ENCODE measurements at regions not wholly inside any gene's neighbourhood (a gene's known extent, or its start where the extent isn't known, plus 50 kb on each side); places are given as distances from the start of the nearest gene placed in this dataset.

DNA sequence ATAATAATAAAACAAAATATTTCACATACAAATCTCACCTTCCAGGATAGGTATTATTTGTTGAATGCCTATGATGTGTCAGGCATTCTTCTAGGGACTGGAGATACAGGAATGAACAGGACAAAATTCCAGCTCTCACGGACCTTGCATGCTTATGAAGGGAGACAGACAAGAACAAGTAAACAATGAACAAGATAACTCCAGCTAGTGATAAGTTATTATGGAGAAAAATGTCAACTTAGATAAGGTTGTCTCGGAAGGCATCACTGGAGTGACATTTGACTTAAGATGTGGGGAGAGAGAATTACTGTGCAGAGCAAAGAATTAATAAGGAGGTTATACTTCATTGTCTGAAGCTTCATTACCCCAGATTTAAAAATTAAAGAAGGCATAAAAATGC, 836.7 kb downstream of the SOCS6 start:
- no peak for DNase-seq
- TF ChIP-seq, protein P1, sequence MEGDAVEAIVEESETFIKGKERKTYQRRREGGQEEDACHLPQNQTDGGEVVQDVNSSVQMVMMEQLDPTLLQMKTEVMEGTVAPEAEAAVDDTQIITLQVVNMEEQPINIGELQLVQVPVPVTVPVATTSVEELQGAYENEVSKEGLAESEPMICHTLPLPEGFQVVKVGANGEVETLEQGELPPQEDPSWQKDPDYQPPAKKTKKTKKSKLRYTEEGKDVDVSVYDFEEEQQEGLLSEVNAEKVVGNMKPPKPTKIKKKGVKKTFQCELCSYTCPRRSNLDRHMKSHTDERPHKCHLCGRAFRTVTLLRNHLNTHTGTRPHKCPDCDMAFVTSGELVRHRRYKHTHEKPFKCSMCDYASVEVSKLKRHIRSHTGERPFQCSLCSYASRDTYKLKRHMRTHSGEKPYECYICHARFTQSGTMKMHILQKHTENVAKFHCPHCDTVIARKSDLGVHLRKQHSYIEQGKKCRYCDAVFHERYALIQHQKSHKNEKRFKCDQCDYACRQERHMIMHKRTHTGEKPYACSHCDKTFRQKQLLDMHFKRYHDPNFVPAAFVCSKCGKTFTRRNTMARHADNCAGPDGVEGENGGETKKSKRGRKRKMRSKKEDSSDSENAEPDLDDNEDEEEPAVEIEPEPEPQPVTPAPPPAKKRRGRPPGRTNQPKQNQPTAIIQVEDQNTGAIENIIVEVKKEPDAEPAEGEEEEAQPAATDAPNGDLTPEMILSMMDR (IDR thresholded peaks at IDR 0.05), result no peak
- no peaks in the 10 kb centered on the region; the same call in 1 of the 2 replicates for H3K27me3 Mint-ChIP-seq (ENCODE audit: insufficient read depth)

DNA sequence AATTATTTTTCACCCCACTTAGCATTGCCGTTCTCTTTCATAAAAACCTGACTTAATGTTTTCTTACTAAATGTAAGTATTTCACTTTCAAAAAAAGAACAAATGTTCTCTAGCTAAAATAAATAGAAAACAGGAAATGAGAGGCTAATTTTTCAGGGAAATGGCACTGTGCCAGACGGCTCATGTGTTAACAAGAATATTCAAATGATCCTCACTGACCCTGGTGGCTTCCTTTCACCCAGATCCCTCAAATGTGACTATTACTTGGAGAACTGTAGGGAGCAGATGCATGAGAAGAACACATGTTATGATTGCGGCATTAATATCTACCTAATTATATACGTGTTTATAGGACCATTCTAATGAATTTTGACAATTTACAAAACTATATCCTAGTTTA, 827.7 kb downstream of the SOCS6 start:
- H3K27ac Mint-ChIP-seq, result no peak overlapping the region
- no peak overlapping the region for H3K4me3 Mint-ChIP-seq
- H3K4me1 Mint-ChIP-seq (ENCODE audit: low read depth), result no peaks in the 10 kb centered on the region
- TF ChIP-seq, protein P1 (IDR thresholded peaks at IDR 0.05), result no peak
- peaks cover 36% of the 10 kb centered on the region for H3K9me3 Mint-ChIP-seq
- no peaks in the 10 kb centered on the region for H3K36me3 Mint-ChIP-seq (ENCODE audit: low read depth)
- no peak for DNase-seq
- H3K27me3 Mint-ChIP-seq (ENCODE audit: insufficient read depth), result no peaks in the 10 kb centered on the region

More for the DNA sequence above, 836.7 kb downstream of the SOCS6 start:
- peaks cover 34% of the 10 kb centered on the region for H3K9me3 Mint-ChIP-seq
- H3K27ac Mint-ChIP-seq, result no peak overlapping the region
- no peaks in the 10 kb centered on the region for H3K4me1 Mint-ChIP-seq (ENCODE audit: low read depth)
- 0 out of 2 replicates have a peak, but pooled peaks cover 5% of the 10 kb centered on the region for H3K36me3 Mint-ChIP-seq (ENCODE audit: low read depth)
- no peak overlapping the region for H3K4me3 Mint-ChIP-seq

DNA sequence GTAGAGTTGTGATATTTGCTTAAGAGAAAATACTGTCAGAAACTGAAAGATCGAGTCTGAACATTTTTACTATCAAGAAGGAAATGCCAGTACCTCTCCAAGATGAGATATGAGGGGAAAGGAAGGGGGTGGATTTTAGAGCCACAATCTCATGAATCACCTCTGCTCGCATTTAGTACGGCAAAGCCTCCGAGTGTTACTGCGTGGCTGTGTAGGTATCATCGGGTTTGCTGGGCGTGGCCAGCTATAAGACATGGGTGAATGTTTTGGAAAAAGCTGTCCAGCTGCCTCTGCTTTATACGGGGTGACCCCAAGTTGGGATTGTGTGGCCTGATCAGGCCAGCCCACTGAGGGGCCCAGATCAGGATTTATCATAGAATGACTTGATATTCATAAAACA, 826.4 kb downstream of the SOCS6 start:
- no peak for DNase-seq
- Mint-ChIP-seq H3K4me1 (ENCODE audit: low read depth) (no peaks in the 10 kb centered on the region), H3K9me3 (peaks cover 40% of the 10 kb centered on the region), H3K27ac (no peak overlapping the region), H3K27me3 (ENCODE audit: insufficient read depth) (no peaks in the 10 kb centered on the region), H3K4me3 (no peak overlapping the region), H3K36me3 (ENCODE audit: low read depth) (no peaks in the 10 kb centered on the region)
- TF ChIP-seq, protein P1 (IDR thresholded peaks at IDR 0.05), result no peak

DNA sequence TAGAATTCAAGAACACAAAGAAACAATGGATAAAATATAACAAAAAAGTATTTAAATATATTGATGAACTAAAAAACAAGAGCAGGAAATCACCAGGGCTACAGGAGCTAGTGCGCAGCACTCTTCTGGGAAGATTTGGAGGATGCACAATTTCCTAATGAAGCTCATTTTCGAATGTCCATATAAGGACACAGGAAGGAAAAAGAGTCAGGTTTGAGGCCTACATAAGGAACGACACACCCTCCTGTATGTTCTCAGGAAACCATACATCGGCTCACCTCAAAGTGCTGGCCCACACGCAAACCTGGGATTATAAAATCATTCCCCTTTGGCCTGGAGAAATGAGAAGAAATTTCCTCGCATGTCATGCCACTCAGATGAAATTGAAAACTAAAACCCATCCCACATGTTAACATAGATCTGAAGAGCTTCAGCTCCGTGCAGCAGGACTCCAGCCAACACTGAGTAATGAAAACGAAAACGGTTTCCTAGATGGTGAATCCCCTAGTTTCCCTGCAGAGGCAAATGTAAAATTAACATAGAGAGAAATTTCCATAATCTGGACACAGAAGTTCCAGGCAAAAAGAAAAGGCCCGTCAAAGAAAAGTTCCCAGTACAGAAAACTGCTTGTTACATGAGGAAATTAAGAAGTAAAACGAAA, 825.8 kb downstream of the SOCS6 start:
- Mint-ChIP-seq H3K36me3 (ENCODE audit: low read depth) (no peaks in the 10 kb centered on the region), H3K27ac (no peak overlapping the region), H3K4me1 (ENCODE audit: low read depth) (no peaks in the 10 kb centered on the region), H3K4me3 (no peak overlapping the region), H3K9me3 (peaks cover 42% of the 10 kb centered on the region), H3K27me3 (ENCODE audit: insufficient read depth) (no peaks in the 10 kb centered on the region)
- DNase-seq, result no peak
- TF ChIP-seq, protein P1 (IDR thresholded peaks at IDR 0.05), result no peak

DNA sequence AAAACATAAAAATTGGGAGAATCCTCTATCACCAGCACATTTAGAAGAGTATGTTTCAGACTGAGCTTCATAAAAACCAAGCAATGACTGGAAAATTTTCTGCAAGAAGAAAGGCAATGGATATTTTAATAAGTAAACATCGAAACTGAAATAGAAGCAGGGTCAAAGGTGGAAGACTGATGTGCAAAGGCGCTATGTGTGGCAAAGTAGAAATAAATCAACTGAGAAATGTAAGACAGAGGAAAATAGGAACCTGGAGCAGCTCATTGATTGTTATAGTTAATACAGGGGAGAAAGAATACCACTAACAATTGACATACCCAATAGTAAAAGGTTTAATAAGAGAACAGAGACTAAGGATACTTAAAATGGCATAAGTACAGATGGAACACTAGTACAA, 818.4 kb downstream of the SOCS6 start:
- TF ChIP-seq, protein P1 (IDR thresholded peaks at IDR 0.05), result no peak
- H3K9me3 Mint-ChIP-seq, result peaks cover 52% of the 10 kb centered on the region
- no peaks in the 10 kb centered on the region for H3K4me1 Mint-ChIP-seq (ENCODE audit: low read depth)
- H3K27ac Mint-ChIP-seq, result no peak overlapping the region
- H3K4me3 Mint-ChIP-seq, result no peak overlapping the region
- no peaks in the 10 kb centered on the region; the same call in 1 of the 2 replicates for H3K27me3 Mint-ChIP-seq (ENCODE audit: insufficient read depth)
- no peak for DNase-seq
- no peaks in the 10 kb centered on the region for H3K36me3 Mint-ChIP-seq (ENCODE audit: low read depth)
